22Rv1 (cell line): ENCODE measurements at regions not wholly inside any gene's neighbourhood (a gene's known extent, or its start where the extent isn't known, plus 50 kb on each side); places are given as distances from the start of the nearest gene placed in this dataset.

Experiments
- ZFX ChIP-seq: fragments of 450-650 bp; IDR thresholded peaks from 2 replicates; pipeline ENCODE4 v1.6.1; 2017; ENCODE audit warnings: antibody characterized with exemption, borderline replicate concordance
- TF ChIP-seq, protein P1 (sequence below): fragments of 450-650 bp; IDR thresholded peaks from 2 replicates; pipeline ENCODE4 v1.5.1; 2017; ENCODE audit warnings: mild to moderate bottlenecking

DNA sequence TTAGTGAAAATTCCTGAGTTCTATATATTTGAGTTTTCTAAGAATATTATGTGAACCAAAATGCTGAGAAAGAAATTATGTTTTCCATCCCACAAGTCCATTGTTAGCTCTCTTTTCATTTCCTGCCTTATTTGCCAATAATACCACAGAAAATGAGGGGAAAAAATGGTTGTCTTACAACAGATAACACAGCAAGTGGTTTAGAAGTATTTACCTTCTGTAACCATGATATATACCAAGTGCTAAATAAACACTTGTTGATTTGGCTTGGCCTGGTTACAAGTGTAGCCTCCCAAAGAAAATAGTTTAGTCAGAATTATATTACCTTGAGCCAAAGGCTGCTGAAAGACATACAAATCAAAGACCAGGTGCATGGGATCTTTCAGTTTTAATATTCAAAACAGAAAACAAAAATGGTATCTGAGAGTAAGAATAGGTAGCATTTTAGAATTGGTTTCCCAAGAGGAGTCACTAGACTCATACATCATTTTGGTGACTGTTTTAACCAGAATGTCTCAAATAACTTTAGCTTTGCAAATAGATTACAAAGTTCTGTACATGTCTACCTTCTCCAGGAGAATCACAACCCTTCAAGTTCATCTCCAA lies 439.8 kb upstream of the DYNLRB2 start:
- TF ChIP-seq, protein P1, sequence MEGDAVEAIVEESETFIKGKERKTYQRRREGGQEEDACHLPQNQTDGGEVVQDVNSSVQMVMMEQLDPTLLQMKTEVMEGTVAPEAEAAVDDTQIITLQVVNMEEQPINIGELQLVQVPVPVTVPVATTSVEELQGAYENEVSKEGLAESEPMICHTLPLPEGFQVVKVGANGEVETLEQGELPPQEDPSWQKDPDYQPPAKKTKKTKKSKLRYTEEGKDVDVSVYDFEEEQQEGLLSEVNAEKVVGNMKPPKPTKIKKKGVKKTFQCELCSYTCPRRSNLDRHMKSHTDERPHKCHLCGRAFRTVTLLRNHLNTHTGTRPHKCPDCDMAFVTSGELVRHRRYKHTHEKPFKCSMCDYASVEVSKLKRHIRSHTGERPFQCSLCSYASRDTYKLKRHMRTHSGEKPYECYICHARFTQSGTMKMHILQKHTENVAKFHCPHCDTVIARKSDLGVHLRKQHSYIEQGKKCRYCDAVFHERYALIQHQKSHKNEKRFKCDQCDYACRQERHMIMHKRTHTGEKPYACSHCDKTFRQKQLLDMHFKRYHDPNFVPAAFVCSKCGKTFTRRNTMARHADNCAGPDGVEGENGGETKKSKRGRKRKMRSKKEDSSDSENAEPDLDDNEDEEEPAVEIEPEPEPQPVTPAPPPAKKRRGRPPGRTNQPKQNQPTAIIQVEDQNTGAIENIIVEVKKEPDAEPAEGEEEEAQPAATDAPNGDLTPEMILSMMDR: no peak
- no peak for TF ChIP-seq ZFX
